Right cardiac atrium (tissue), 5 donors: ENCODE measurements at regions not wholly inside any gene's neighbourhood (a gene's known extent, or its start where the extent isn't known, plus 50 kb on each side); places are given as distances from the start of the nearest gene placed in this dataset.
"Not testable (repeated sequence)": the region's sequence is repeated elsewhere in the genome, so short reads cannot be mapped to it uniquely, and the experiment has no call there.

Experiments used
- ATAC-seq, 2 donors: fragments of 200-7000 bp; cut with Tn5 transposase; one replicate each; pipeline versions ENCODE4 v1.8.0 to v1.9.1; 2020; ENCODE audit warnings: moderate library complexity in 2 of 2, mild to moderate bottlenecking in 1 of 2
- DNase-seq, 3 donors: peaks; one replicate each; pipeline ENCODE4 v3.0.0-alpha.2; 2020
- H3K27ac ChIP-seq: one replicate; pipeline ENCODE4 v1.5.1; 2013; ENCODE audit warnings: mild to moderate bottlenecking, low read length, control low read depth, moderate library complexity
- H3K27me3 ChIP-seq: one replicate; pipeline ENCODE4 v1.6.1; 2013; ENCODE audit not compliant: control insufficient read depth, insufficient read depth
- H3K4me1 ChIP-seq: one replicate; pipeline ENCODE4 v1.6.1; 2013; ENCODE audit warnings: low read length; ENCODE audit not compliant: control insufficient read depth, insufficient read depth
- H3K4me3 ChIP-seq: one replicate; pipeline ENCODE4 v1.5.1; 2013; ENCODE audit warnings: low read length, control low read depth
- H3K9me3 ChIP-seq: one replicate; pipeline ENCODE4 v1.6.1; 2013; ENCODE audit warnings: low read length; ENCODE audit not compliant: control insufficient read depth
- WGBS: extraction: QIAGEN DNeasy Blood & Tissue Kit; methylation state at CpG from one replicate; pipeline ENCODE4 v1.1.7; 2013; 5-methylcytosine and 5-hydroxymethylcytosine counted together
- intact Hi-C, 4 donors: fragments of 100-400 bp; cut with DNase I; formaldehyde crosslinking; loops; one replicate each; pipeline versions ENCODE4 v1.11.0 to v1.14.0; 2022 to 2023
- donor health status: healthy with polysubstance abuse.
- donor health status: DM: no; HTN: yes; CAD: no.
- donor health status: DM: no; HTN: no; CAD: no.
- donor health status: DM: no; HTN: yes; CAD: no; lungs with severe emphysema.
- donor health status: DM: yes; HTN: yes; CAD: no.

GRCh38 chr1:610538-610937 lies 75.9 kb downstream of the OR4F16 start:
- intact Hi-C loops, DNase-seq, ATAC-seq, H3K4me1 ChIP-seq, H3K4me3 ChIP-seq, H3K27ac ChIP-seq, H3K27me3 ChIP-seq, H3K9me3 ChIP-seq: not testable (repeated sequence)
- 81% methylated on average over 12 of the region's 33 CpGs for WGBS

- DNase-seq, H3K27me3 ChIP-seq, H3K4me1 ChIP-seq, H3K4me3 ChIP-seq, ATAC-seq, intact Hi-C loops, H3K9me3 ChIP-seq, H3K27ac ChIP-seq: not testable (repeated sequence)
- 80% methylated on average over 8 of the region's 24 CpGs for WGBS
Measured at GRCh38 chr1:609161-609560, 77.3 kb downstream of the OR4F16 start.

GRCh38 chr1:605279-605678 lies 81.2 kb downstream of the OR4F16 start:
- H3K27ac ChIP-seq, H3K4me1 ChIP-seq, ATAC-seq, H3K27me3 ChIP-seq, intact Hi-C loops, H3K4me3 ChIP-seq, H3K9me3 ChIP-seq: not testable (repeated sequence)
- 28% methylated on average over 16 of the region's 27 CpGs for WGBS
- peak; percentile 22 to 49 (median 42) for DNase-seq

- H3K27ac ChIP-seq, ATAC-seq, H3K9me3 ChIP-seq, intact Hi-C loops, DNase-seq, H3K4me3 ChIP-seq, H3K4me1 ChIP-seq, H3K27me3 ChIP-seq: not testable (repeated sequence)
- WGBS = 90% methylated on average over 6 of the region's 8 CpGs
Measured at GRCh38 chr1:588211-588610, 98.2 kb downstream of the OR4F16 start.

- intact Hi-C loops, H3K27me3 ChIP-seq, H3K9me3 ChIP-seq, H3K4me3 ChIP-seq, H3K27ac ChIP-seq, H3K4me1 ChIP-seq, ATAC-seq: not testable (repeated sequence)
- DNase-seq = peak; percentile 79 to 85 (median 79)
- WGBS = 3% methylated on average over 6 of the region's 7 CpGs
Measured at GRCh38 chr1:585992-586391, 100.5 kb downstream of the OR4F16 start.
